T1000 (cell line): ENCODE measurements at regions not wholly inside any gene's neighbourhood (a gene's known extent, or its start where the extent isn't known, plus 50 kb on each side); places are given as distances from the start of the nearest gene placed in this dataset.

ENCODE experiments used
- DNase-seq: peaks from one replicate; lab custom pipeline; 2025; ENCODE audit warnings: mixed read lengths; lab: John Stamatoyannopoulos, UW

- no peak for DNase-seq
These were observed 1144.4 kb downstream of the NLGN4X start for GRCh38 chrX:5084279-5084678.

GRCh38 chrX:5082705-5083104, 1146.0 kb downstream of the NLGN4X start:
- DNase-seq, result no peak

- DNase-seq, result no peak
These were observed 1147.9 kb downstream of the NLGN4X start for GRCh38 chrX:5080791-5081190.

GRCh38 chrX:5068550-5068949, 1160.1 kb downstream of the NLGN4X start:
- no peak for DNase-seq

- DNase-seq, result no peak
These were observed 1170.9 kb downstream of the NLGN4X start for GRCh38 chrX:5057786-5058185.

GRCh38 chrX:5054852-5055251, 1173.8 kb downstream of the NLGN4X start:
- DNase-seq, result no peak

- peak; percentile 33 for DNase-seq
These were observed 1176.7 kb downstream of the NLGN4X start for GRCh38 chrX:5051831-5052491.

GRCh38 chrX:5042563-5042962, 1186.1 kb downstream of the NLGN4X start:
- DNase-seq, result no peak

GRCh38 chrX:5031792-5032191, 1196.9 kb downstream of the NLGN4X start:
- no peak for DNase-seq

GRCh38 chrX:5015451-5015850, 1213.2 kb downstream of the NLGN4X start:
- no peak for DNase-seq

GRCh38 chrX:4994855-4995254, 1233.8 kb downstream of the NLGN4X start:
- no peak for DNase-seq

GRCh38 chrX:4978613-4979012, 1250.1 kb downstream of the NLGN4X start:
- no peak for DNase-seq

- no peak for DNase-seq
These were observed 1257.0 kb downstream of the NLGN4X start for GRCh38 chrX:4971646-4972045.

- no peak for DNase-seq
These were observed 1250.7 kb upstream of the PRKX start for GRCh38 chrX:4964112-4964511.

GRCh38 chrX:4963432-4963831, 1250.0 kb upstream of the PRKX start:
- no peak for DNase-seq

- no peak for DNase-seq
These were observed 1231.3 kb upstream of the PRKX start for GRCh38 chrX:4944767-4945166.

GRCh38 chrX:4936315-4936714, 1222.9 kb upstream of the PRKX start:
- DNase-seq, result no peak

- DNase-seq, result no peak
These were observed 1222.4 kb upstream of the PRKX start for GRCh38 chrX:4935846-4936245.

GRCh38 chrX:4935401-4935800, 1222.0 kb upstream of the PRKX start:
- DNase-seq, result no peak

GRCh38 chrX:4932790-4933189, 1219.3 kb upstream of the PRKX start:
- DNase-seq, result no peak

GRCh38 chrX:4930426-4930825, 1217.0 kb upstream of the PRKX start:
- DNase-seq, result no peak

- DNase-seq, result no peak
These were observed 1212.5 kb upstream of the PRKX start for GRCh38 chrX:4925911-4926310.

GRCh38 chrX:4909348-4909747, 1195.9 kb upstream of the PRKX start:
- DNase-seq, result no peak

GRCh38 chrX:4905576-4905975, 1192.1 kb upstream of the PRKX start:
- DNase-seq, result no peak

- DNase-seq, result no peak
These were observed 1167.8 kb upstream of the PRKX start for GRCh38 chrX:4881277-4881676.
